ENCODE measurements at regions not wholly inside any gene's neighbourhood (a gene's known extent, or its start where the extent isn't known, plus 50 kb on each side); places are given as distances from the start of the nearest gene placed in this dataset.
A peak's percentile ranks its signal among the peaks of the same experiment; 100 is the strongest.
"Not testable (repeated sequence)": the region's sequence is repeated elsewhere in the genome, so short reads cannot be mapped to it uniquely, and the experiment has no call there.

- no peak for DNase-seq
Observed at GRCh38 chr4:170389411-170389810, 299.7 kb upstream of the AADAT start.

GRCh38 chr4:170388255-170388654 lies 298.5 kb upstream of the AADAT start:
- DNase-seq = no peak

- no peak for DNase-seq
Observed at GRCh38 chr4:170386971-170387370, 297.2 kb upstream of the AADAT start.

- DNase-seq = no peak
Observed at GRCh38 chr4:170386511-170386910, 296.8 kb upstream of the AADAT start.

- no peak for DNase-seq
Observed at GRCh38 chr4:170374770-170375169, 285.0 kb upstream of the AADAT start.

- DNase-seq = no peak
Observed at GRCh38 chr4:170348945-170349344, 259.2 kb upstream of the AADAT start.

- DNase-seq = not testable (repeated sequence)
Observed at GRCh38 chr4:170347191-170347590, 257.4 kb upstream of the AADAT start.

GRCh38 chr4:170339522-170339921 lies 249.8 kb upstream of the AADAT start:
- no peak for DNase-seq

GRCh38 chr4:170336238-170336775 lies 246.6 kb upstream of the AADAT start:
- no peak for DNase-seq

GRCh38 chr4:170325599-170325998 lies 235.8 kb upstream of the AADAT start:
- DNase-seq = no peak

GRCh38 chr4:170323623-170324022 lies 233.9 kb upstream of the AADAT start:
- no peak for DNase-seq

GRCh38 chr4:170307182-170307581 lies 217.4 kb upstream of the AADAT start:
- DNase-seq = no peak

- no peak for DNase-seq
Observed at GRCh38 chr4:170306208-170306607, 216.5 kb upstream of the AADAT start.

- DNase-seq = no peak
Observed at GRCh38 chr4:170305627-170306026, 215.9 kb upstream of the AADAT start.

- DNase-seq = no peak
Observed at GRCh38 chr4:170281027-170281426, 191.3 kb upstream of the AADAT start.

GRCh38 chr4:170278460-170278859 lies 188.7 kb upstream of the AADAT start:
- DNase-seq = no peak

- DNase-seq = no peak
Observed at GRCh38 chr4:170274616-170275015, 184.9 kb upstream of the AADAT start.

GRCh38 chr4:170272959-170273358 lies 183.2 kb upstream of the AADAT start:
- no peak for DNase-seq

- no peak for DNase-seq
Observed at GRCh38 chr4:170271723-170272122, 182.0 kb upstream of the AADAT start.

- no peak for DNase-seq
Observed at GRCh38 chr4:170270628-170271027, 180.9 kb upstream of the AADAT start.

- DNase-seq = no peak
Observed at GRCh38 chr4:170269950-170270349, 180.2 kb upstream of the AADAT start.

GRCh38 chr4:170259631-170260153 lies 169.9 kb upstream of the AADAT start:
- peak; percentile 75 for DNase-seq

- DNase-seq = no peak
Observed at GRCh38 chr4:170256807-170257206, 167.1 kb upstream of the AADAT start.

- no peak for DNase-seq
Observed at GRCh38 chr4:170248576-170248975, 158.8 kb upstream of the AADAT start.

- no peak for DNase-seq
Observed at GRCh38 chr4:170248029-170248428, 158.3 kb upstream of the AADAT start.

Data from NCI-H1092 (cell line).